NB4 (cell line): ENCODE measurements at regions not wholly inside any gene's neighbourhood (a gene's known extent, or its start where the extent isn't known, plus 50 kb on each side); places are given as distances from the start of the nearest gene placed in this dataset.

Source experiments
- CTCF ChIP-seq: IDR thresholded peaks from one replicate; pipeline ENCODE4 v1.5.1; 2012; ENCODE audit warnings: low read depth, low read length
- MAX ChIP-seq: IDR thresholded peaks from 2 replicates; pipeline ENCODE4 v1.6.1; 2011; ENCODE audit warnings: low read depth, low read length
- POLR2A ChIP-seq: IDR thresholded peaks from 2 replicates; pipeline ENCODE4 v1.6.1; 2011; ENCODE audit warnings: mild to moderate bottlenecking; ENCODE audit not compliant: insufficient read length; ENCODE audit errors: extremely low read depth

GRCh38 chr2:18062892-18063291 is 184.4 kb downstream of the KCNS3 start:
- TF ChIP-seq CTCF (no peak), POLR2A (no peak), MAX (no peak)
